GM21381 (cell line): ENCODE measurements at regions not wholly inside any gene's neighbourhood (a gene's known extent, or its start where the extent isn't known, plus 50 kb on each side); places are given as distances from the start of the nearest gene placed in this dataset.
"Not testable (repeated sequence)": the region's sequence is repeated elsewhere in the genome, so short reads cannot be mapped to it uniquely, and the experiment has no call there.

Experiments used
- ATAC-seq: cut with Tn5 transposase; IDR thresholded peaks from one replicate; pipeline ENCODE4 v1.9.1; 2021; ENCODE audit warnings: mild to moderate bottlenecking, moderate library complexity; ENCODE audit not compliant: unreplicated experiment

GRCh38 chr13:86569119-86569518 lies 769.9 kb upstream of the SLITRK6 start:
- no peak for ATAC-seq

- no peak for ATAC-seq
Measured at GRCh38 chr13:86569974-86570373, 770.8 kb upstream of the SLITRK6 start.

- ATAC-seq = no peak
Measured at GRCh38 chr13:86572115-86572514, 772.9 kb upstream of the SLITRK6 start.

- no peak for ATAC-seq
Measured at GRCh38 chr13:86579662-86580061, 780.4 kb upstream of the SLITRK6 start.

GRCh38 chr13:86581706-86582105 lies 782.5 kb upstream of the SLITRK6 start:
- no peak for ATAC-seq

- no peak for ATAC-seq
Measured at GRCh38 chr13:86584301-86584700, 785.1 kb upstream of the SLITRK6 start.

- ATAC-seq = no peak
Measured at GRCh38 chr13:86585835-86586234, 786.6 kb upstream of the SLITRK6 start.

- ATAC-seq = no peak
Measured at GRCh38 chr13:86591862-86592261, 792.6 kb upstream of the SLITRK6 start.

GRCh38 chr13:86601351-86601750 lies 802.1 kb upstream of the SLITRK6 start:
- ATAC-seq = no peak

- no peak for ATAC-seq
Measured at GRCh38 chr13:86606264-86606663, 807.0 kb upstream of the SLITRK6 start.

GRCh38 chr13:86608701-86609100 lies 809.5 kb upstream of the SLITRK6 start:
- ATAC-seq = no peak

GRCh38 chr13:86633346-86633745 lies 834.1 kb upstream of the SLITRK6 start:
- ATAC-seq = no peak

GRCh38 chr13:86651171-86651570 lies 852.0 kb upstream of the SLITRK6 start:
- not testable (repeated sequence) for ATAC-seq

- no peak for ATAC-seq
Measured at GRCh38 chr13:86653009-86653408, 853.8 kb upstream of the SLITRK6 start.

- no peak for ATAC-seq
Measured at GRCh38 chr13:86655561-86655960, 856.3 kb upstream of the SLITRK6 start.

- ATAC-seq = no peak
Measured at GRCh38 chr13:86660090-86660489, 860.9 kb upstream of the SLITRK6 start.

- ATAC-seq = no peak
Measured at GRCh38 chr13:86665842-86666241, 866.6 kb upstream of the SLITRK6 start.

GRCh38 chr13:86673931-86674431 lies 874.8 kb upstream of the SLITRK6 start:
- ATAC-seq = no peak

GRCh38 chr13:86681223-86681622 lies 882.0 kb upstream of the SLITRK6 start:
- no peak for ATAC-seq

- ATAC-seq = no peak
Measured at GRCh38 chr13:86684402-86684801, 885.2 kb upstream of the SLITRK6 start.

GRCh38 chr13:86689911-86690310 lies 890.7 kb upstream of the SLITRK6 start:
- no peak for ATAC-seq

- no peak for ATAC-seq
Measured at GRCh38 chr13:86692291-86692690, 893.1 kb upstream of the SLITRK6 start.

GRCh38 chr13:86710013-86710412 lies 910.8 kb upstream of the SLITRK6 start:
- no peak for ATAC-seq

GRCh38 chr13:86710896-86711295 lies 911.7 kb upstream of the SLITRK6 start:
- ATAC-seq = no peak
